K562 (cell line): ENCODE measurements at regions not wholly inside any gene's neighbourhood (a gene's known extent, or its start where the extent isn't known, plus 50 kb on each side); places are given as distances from the start of the nearest gene placed in this dataset.

ENCODE experiments used
- ATAC-seq: fragments of 200-7000 bp; cut with Tn5 transposase; 3 replicates; pipeline ENCODE4 v1.9.1; 2020; ENCODE audit warnings: moderate library complexity
- BruUV-seq: library from RNA; stranded (reverse); fragments of 400-500 nt; replicated peaks from 2 replicates; lab custom pipeline; 2021; lab: Mats Ljungman, UMichigan
- CTCF ChIA-PET: fragments of 300-600 bp; formaldehyde crosslinking; extraction: SDS; loops from one replicate; lab custom pipeline; 2021; ENCODE audit warnings: low intra/inter-chr PET ratio; lab: Yijun Ruan, JAX
- POLR2A ChIA-PET: fragments of 300-600, 350-650 bp; sonication (Branson Sonifier 250); formaldehyde crosslinking; extraction: SDS; loops from one replicate; lab custom pipeline; 2021; ENCODE audit warnings: antibody characterized with exemption, inconsistent platforms; lab: Yijun Ruan, JAX
- DNase-seq, 4 experiments: peaks; one replicate each; pipeline versions ENCODE4 v3.0.0 to v3.0.0-alpha.2; 2011 to 2018; ENCODE audit warnings: low spot score in 3 of 4, mixed read lengths in 3 of 4; ENCODE audit errors: extremely low read depth in 1 of 4
- FAIRE-seq: peaks from 2 replicates; lab custom pipeline; 2011; peaks lifted over from hg19 to GRCh38; lab: Jason Lieb, UNC
- H2AFZ ChIP-seq: 2 replicates; pipeline ENCODE4 v1.6.0; 2011; ENCODE audit warnings: low read depth, low read length, control low read depth, inconsistent platforms
- H3K27ac ChIP-seq: fragments of 200-600 bp; 3 replicates; pipeline ENCODE4 v1.8.0; 2011; ENCODE audit warnings: low read depth, mild to moderate bottlenecking, control low read depth, inconsistent platforms, low read length, moderate library complexity, mixed read lengths; ENCODE audit errors: extremely low read depth
- H3K27me3 ChIP-seq, 2 experiments: fragments of 300-600 bp in 1 of 2; 2 replicates in 1 of 2; 3 replicates in 1 of 2; pipeline versions ENCODE4 v1.6.0 to v1.8.0; 2011; ENCODE audit warnings: inconsistent platforms in 2 of 2, low read length in 2 of 2, mild to moderate bottlenecking in 1 of 2, mixed read lengths in 1 of 2, moderate library complexity in 1 of 2; ENCODE audit not compliant: control insufficient read depth in 2 of 2, insufficient read depth in 2 of 2
- H3K36me3 ChIP-seq: fragments of 300-600 bp; 3 replicates; pipeline ENCODE4 v1.8.0; 2011; ENCODE audit warnings: mild to moderate bottlenecking, low read length, inconsistent platforms; ENCODE audit not compliant: control insufficient read depth, insufficient read depth
- H3K4me1 ChIP-seq, 2 experiments: fragments of 200-600 bp in 1 of 2; replicated peaks in 1 of 2; 2 replicates in 1 of 2; 3 replicates in 1 of 2; pipeline versions ENCODE4 v1.5.1 to v1.8.0; 2011; ENCODE audit warnings: inconsistent platforms in 2 of 2, low read length in 2 of 2, mild to moderate bottlenecking in 1 of 2, mixed read lengths in 1 of 2, moderate library complexity in 1 of 2; ENCODE audit not compliant: control insufficient read depth in 2 of 2, insufficient read depth in 2 of 2
- H3K4me2 ChIP-seq: 2 replicates; pipeline ENCODE4 v1.6.1; 2011; ENCODE audit warnings: low read length, control low read depth, inconsistent platforms, mixed read lengths; ENCODE audit not compliant: insufficient read depth
- H3K4me3 ChIP-seq: fragments of 200-600 bp; sonication (generic), shearing (Covaris generic); 2 replicates; pipeline ENCODE4 v1.5.1; 2016; ENCODE audit warnings: control low read depth, inconsistent platforms
- H3K79me2 ChIP-seq: fragments of 200-600 bp; 3 replicates; pipeline ENCODE4 v1.8.0; 2011; ENCODE audit warnings: low read length, inconsistent platforms; ENCODE audit not compliant: control insufficient read depth, insufficient read depth
- H3K9ac ChIP-seq, 2 experiments: 2 replicates each; pipeline versions ENCODE4 v1.6.0 to v1.6.1; 2011; ENCODE audit warnings: low read depth in 2 of 2, low read length in 2 of 2, control low read depth in 1 of 2, inconsistent platforms in 1 of 2, mild to moderate bottlenecking in 1 of 2, mixed read lengths in 1 of 2; ENCODE audit not compliant: insufficient read depth in 1 of 2
- H3K9me1 ChIP-seq: one replicate; pipeline ENCODE4 v1.6.0; 2011; ENCODE audit warnings: inconsistent platforms, mild to moderate bottlenecking, low read length, moderate library complexity; ENCODE audit not compliant: control insufficient read depth, insufficient read depth
- H3K9me3 ChIP-seq: replicated peaks from 2 replicates; pipeline ENCODE4 v1.5.1; 2011; ENCODE audit warnings: low read depth, low read length, inconsistent platforms; ENCODE audit not compliant: control insufficient read depth, insufficient read depth
- H4K20me1 ChIP-seq: replicated peaks from 2 replicates; pipeline ENCODE4 v1.6.1; 2011; ENCODE audit warnings: low read length, inconsistent platforms, mixed read lengths; ENCODE audit not compliant: control insufficient read depth, insufficient read depth
- C11orf30 ChIP-seq: fragments of 450-650 bp; IDR thresholded peaks from 2 replicates; pipeline ENCODE4 v1.6.1; 2016; ENCODE audit warnings: low read depth, mild to moderate bottlenecking
- DMBX1 ChIP-seq: fragments of 250-450 bp; sonication (Bioruptor Pico); IDR thresholded peaks from 2 replicates; pipeline ENCODE4 v1.8.0; 2022; ENCODE audit warnings: inconsistent platforms, mild to moderate bottlenecking, moderate library complexity, borderline replicate concordance
- FOS ChIP-seq: IDR thresholded peaks from 3 replicates; pipeline ENCODE4 v1.6.1; 2011; ENCODE audit not compliant: insufficient read length; ENCODE audit errors: extremely low read depth
- MAZ ChIP-seq, 2 experiments: fragments of 450-650 bp in 1 of 2; sonication (generic) in 1 of 2; formaldehyde crosslinking; IDR thresholded peaks in 1 of 2; conservative IDR thresholded peaks in 1 of 2; 2 replicates each; pipeline versions ENCODE4 v1.4.0 to v1.5.0; 2020; ENCODE audit warnings: mild to moderate bottlenecking in 1 of 2, missing genetic modification reagents in 1 of 2
- MTF1 ChIP-seq: fragments of 250-450 bp; sonication (Bioruptor Pico); IDR thresholded peaks from 2 replicates; pipeline ENCODE4 v1.9.0; 2021; ENCODE audit warnings: moderate library complexity, mild to moderate bottlenecking, inconsistent platforms, borderline replicate concordance
- NCOA2 ChIP-seq, 2 experiments: fragments of 450-650 bp; IDR thresholded peaks; 2 replicates each; pipeline ENCODE4 v1.6.1; 2018; ENCODE audit warnings: mild to moderate bottlenecking in 2 of 2, moderate library complexity in 1 of 2; ENCODE audit not compliant: partially characterized antibody in 2 of 2
- NR2C2 ChIP-seq, 2 experiments: fragments of 200-800 bp in 1 of 2; sonication (Bioruptor generic) in 1 of 2; sonication (generic) in 1 of 2; formaldehyde crosslinking in 1 of 2; IDR thresholded peaks; 2 replicates each; pipeline versions ENCODE4 v1.6.1 to v1.8.0; 2016 to 2022; ENCODE audit warnings: mild to moderate bottlenecking in 1 of 2, missing compliant biosample characterization in 1 of 2, missing genetic modification characterization in 1 of 2, missing genetic modification reagents in 1 of 2
- SMARCB1 ChIP-seq: IDR thresholded peaks from 2 replicates; pipeline ENCODE4 v1.6.1; 2011; ENCODE audit warnings: improper control_type of control experiment, low read depth; ENCODE audit not compliant: insufficient read length
- STAT5A ChIP-seq: IDR thresholded peaks from 2 replicates; pipeline ENCODE4 v1.6.1; 2012; ENCODE audit warnings: low read length, inconsistent platforms, borderline replicate concordance
- WGBS: fragments of 100-300 bp; shearing (Covaris generic); methylation state at CpG from one replicate; pipeline ENCODE4 v1.1.6; 2016; ENCODE audit warnings: low coverage, mixed read lengths; ENCODE audit not compliant: insufficient coverage; ENCODE audit errors: missing lambda C conversion rate; 5-methylcytosine and 5-hydroxymethylcytosine counted together
- in situ Hi-C: fragments of 300-500 bp; cut with MboI; formaldehyde crosslinking; loops from 4 replicates; pipeline ENCODE4 v1.15.0; 2018; ENCODE audit warnings: inconsistent platforms, mixed read lengths
- intact Hi-C: fragments of 100-400 bp; cut with micrococcal nuclease; formaldehyde crosslinking; loops from 2 replicates; pipeline ENCODE4 v1.14.2; 2022
- TF ChIP-seq, protein P1 (sequence below): fragments of 450-650 bp; formaldehyde crosslinking; conservative IDR thresholded peaks from 2 replicates; pipeline ENCODE4 v1.4.0; 2022; ENCODE audit warnings: mild to moderate bottlenecking, missing genetic modification characterization
- TF ChIP-seq, protein P2 (sequence below): fragments of 250-450 bp; sonication (Bioruptor Pico); IDR thresholded peaks from 2 replicates; pipeline ENCODE4 v1.8.0; 2022; ENCODE audit warnings: inconsistent platforms, mild to moderate bottlenecking, moderate library complexity, borderline replicate concordance
- TF ChIP-seq, protein P3 (sequence below): fragments of 250-450 bp; sonication (Bioruptor Pico); IDR thresholded peaks from 2 replicates; pipeline ENCODE4 v1.8.0; 2021; ENCODE audit warnings: moderate library complexity, mild to moderate bottlenecking, inconsistent platforms

GRCh38 chr18:77766421-77766820 lies 516.8 kb downstream of the GALR1 start:
- no peaks in the 10 kb centered on the region for H3K4me1 ChIP-seq
- in situ Hi-C loops, result no loop called here
- DNase-seq (no peak), FAIRE-seq (no peak), ATAC-seq (no peak)
- no TSS peak for BruUV-seq
- no peaks in the 10 kb centered on the region for H3K79me2 ChIP-seq
- no peak overlapping the region for H3K9ac ChIP-seq
- no peaks in the 10 kb centered on the region for H4K20me1 ChIP-seq
- no peak overlapping the region for H3K27ac ChIP-seq
- no peaks in the 10 kb centered on the region for H3K27me3 ChIP-seq
- H2AFZ ChIP-seq, result no peak overlapping the region
- intact Hi-C loops, result loop anchor here (5.0 kb wide), 2 partner anchors 126 to 1221 kb away; no protein-coding TSS in a partner anchor
- TF ChIP-seq FOS (no peak), DMBX1 (CRISPR knock-in tag) (no peak), NR2C2 (CRISPR knock-in tag; IDR thresholded peaks at IDR 0.05) (no peak), NR2C2 (tag; IDR thresholded peaks at IDR 0.05) (no peak), C11orf30 (no peak), MTF1 (CRISPR knock-in tag) (no peak), STAT5A (no peak), MAZ (CRISPR knock-in tag; conservative IDR thresholded peaks at IDR 0.05 in 1 of 2, IDR thresholded peaks at IDR 0.05 in 1 of 2) (no peak), SMARCB1 (no peak), NCOA2 (IDR thresholded peaks at IDR 0.05; ENCODE audit: partially characterized antibody in 2 of 2) (no peak)
- TF ChIP-seq, protein P1, sequence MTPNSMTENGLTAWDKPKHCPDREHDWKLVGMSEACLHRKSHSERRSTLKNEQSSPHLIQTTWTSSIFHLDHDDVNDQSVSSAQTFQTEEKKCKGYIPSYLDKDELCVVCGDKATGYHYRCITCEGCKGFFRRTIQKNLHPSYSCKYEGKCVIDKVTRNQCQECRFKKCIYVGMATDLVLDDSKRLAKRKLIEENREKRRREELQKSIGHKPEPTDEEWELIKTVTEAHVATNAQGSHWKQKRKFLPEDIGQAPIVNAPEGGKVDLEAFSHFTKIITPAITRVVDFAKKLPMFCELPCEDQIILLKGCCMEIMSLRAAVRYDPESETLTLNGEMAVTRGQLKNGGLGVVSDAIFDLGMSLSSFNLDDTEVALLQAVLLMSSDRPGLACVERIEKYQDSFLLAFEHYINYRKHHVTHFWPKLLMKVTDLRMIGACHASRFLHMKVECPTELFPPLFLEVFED (CRISPR knock-in tag), result no peak
- TF ChIP-seq, protein P2, sequence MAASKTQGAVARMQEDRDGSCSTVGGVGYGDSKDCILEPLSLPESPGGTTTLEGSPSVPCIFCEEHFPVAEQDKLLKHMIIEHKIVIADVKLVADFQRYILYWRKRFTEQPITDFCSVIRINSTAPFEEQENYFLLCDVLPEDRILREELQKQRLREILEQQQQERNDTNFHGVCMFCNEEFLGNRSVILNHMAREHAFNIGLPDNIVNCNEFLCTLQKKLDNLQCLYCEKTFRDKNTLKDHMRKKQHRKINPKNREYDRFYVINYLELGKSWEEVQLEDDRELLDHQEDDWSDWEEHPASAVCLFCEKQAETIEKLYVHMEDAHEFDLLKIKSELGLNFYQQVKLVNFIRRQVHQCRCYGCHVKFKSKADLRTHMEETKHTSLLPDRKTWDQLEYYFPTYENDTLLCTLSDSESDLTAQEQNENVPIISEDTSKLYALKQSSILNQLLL (CRISPR knock-in tag), result no peak
- TF ChIP-seq, protein P3, sequence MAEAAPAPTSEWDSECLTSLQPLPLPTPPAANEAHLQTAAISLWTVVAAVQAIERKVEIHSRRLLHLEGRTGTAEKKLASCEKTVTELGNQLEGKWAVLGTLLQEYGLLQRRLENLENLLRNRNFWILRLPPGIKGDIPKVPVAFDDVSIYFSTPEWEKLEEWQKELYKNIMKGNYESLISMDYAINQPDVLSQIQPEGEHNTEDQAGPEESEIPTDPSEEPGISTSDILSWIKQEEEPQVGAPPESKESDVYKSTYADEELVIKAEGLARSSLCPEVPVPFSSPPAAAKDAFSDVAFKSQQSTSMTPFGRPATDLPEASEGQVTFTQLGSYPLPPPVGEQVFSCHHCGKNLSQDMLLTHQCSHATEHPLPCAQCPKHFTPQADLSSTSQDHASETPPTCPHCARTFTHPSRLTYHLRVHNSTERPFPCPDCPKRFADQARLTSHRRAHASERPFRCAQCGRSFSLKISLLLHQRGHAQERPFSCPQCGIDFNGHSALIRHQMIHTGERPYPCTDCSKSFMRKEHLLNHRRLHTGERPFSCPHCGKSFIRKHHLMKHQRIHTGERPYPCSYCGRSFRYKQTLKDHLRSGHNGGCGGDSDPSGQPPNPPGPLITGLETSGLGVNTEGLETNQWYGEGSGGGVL (CRISPR knock-in tag), result no peak
- ChIA-PET POLR2A (no interaction called here), CTCF (no interaction called here)
- WGBS, result 0% methylated on average over 5 of the region's 9 CpGs
- no peaks in the 10 kb centered on the region for H3K9me1 ChIP-seq
- H3K36me3 ChIP-seq, result no peaks in the 10 kb centered on the region
- H3K9me3 ChIP-seq, result no peaks in the 10 kb centered on the region
- H3K4me2 ChIP-seq, result no peak overlapping the region
- H3K4me3 ChIP-seq, result no peak overlapping the region
